Central memory CD8-positive, alpha-beta T cell (primary cell): ENCODE measurements at regions not wholly inside any gene's neighbourhood (a gene's known extent, or its start where the extent isn't known, plus 50 kb on each side); places are given as distances from the start of the nearest gene placed in this dataset.
"Not testable (repeated sequence)": the region's sequence is repeated elsewhere in the genome, so short reads cannot be mapped to it uniquely, and the experiment has no call there.

Source experiments
- ATAC-seq: fragments of 150-1000 bp; cut with Tn5 transposase; replicated peaks from 2 replicates; pipeline ENCODE4 v1.10.0; 2022; ENCODE audit warnings: mild to moderate bottlenecking, moderate FRiP score, moderate number of reproducible peaks; ENCODE audit not compliant: poor library complexity, severe bottlenecking; ENCODE audit errors: extremely low read depth
- DNase-seq, 2 donors: peaks; one replicate each; pipeline ENCODE4 v3.0.0; 2021; ENCODE audit warnings: low spot score in 2 of 2
- H3K27ac Mint-ChIP-seq: one replicate; pipeline ENCODE4 v1.8.0; 2022; ENCODE audit warnings: low read depth, mild to moderate bottlenecking, moderate library complexity, mixed read lengths
- H3K27me3 Mint-ChIP-seq: one replicate; pipeline ENCODE4 v1.8.0; 2022; ENCODE audit warnings: mixed read lengths
- H3K36me3 Mint-ChIP-seq: one replicate; pipeline ENCODE4 v1.8.0; 2022; ENCODE audit warnings: mild to moderate bottlenecking, moderate library complexity, mixed read lengths; ENCODE audit not compliant: insufficient read depth
- H3K4me1 Mint-ChIP-seq: one replicate; pipeline ENCODE4 v1.8.0; 2022; ENCODE audit warnings: mixed read lengths
- H3K4me3 Mint-ChIP-seq: one replicate; pipeline ENCODE4 v1.8.0; 2022; ENCODE audit warnings: mild to moderate bottlenecking, moderate library complexity, mixed read lengths
- H3K9me3 Mint-ChIP-seq: one replicate; pipeline ENCODE4 v1.8.0; 2022; ENCODE audit warnings: mixed read lengths

DNA sequence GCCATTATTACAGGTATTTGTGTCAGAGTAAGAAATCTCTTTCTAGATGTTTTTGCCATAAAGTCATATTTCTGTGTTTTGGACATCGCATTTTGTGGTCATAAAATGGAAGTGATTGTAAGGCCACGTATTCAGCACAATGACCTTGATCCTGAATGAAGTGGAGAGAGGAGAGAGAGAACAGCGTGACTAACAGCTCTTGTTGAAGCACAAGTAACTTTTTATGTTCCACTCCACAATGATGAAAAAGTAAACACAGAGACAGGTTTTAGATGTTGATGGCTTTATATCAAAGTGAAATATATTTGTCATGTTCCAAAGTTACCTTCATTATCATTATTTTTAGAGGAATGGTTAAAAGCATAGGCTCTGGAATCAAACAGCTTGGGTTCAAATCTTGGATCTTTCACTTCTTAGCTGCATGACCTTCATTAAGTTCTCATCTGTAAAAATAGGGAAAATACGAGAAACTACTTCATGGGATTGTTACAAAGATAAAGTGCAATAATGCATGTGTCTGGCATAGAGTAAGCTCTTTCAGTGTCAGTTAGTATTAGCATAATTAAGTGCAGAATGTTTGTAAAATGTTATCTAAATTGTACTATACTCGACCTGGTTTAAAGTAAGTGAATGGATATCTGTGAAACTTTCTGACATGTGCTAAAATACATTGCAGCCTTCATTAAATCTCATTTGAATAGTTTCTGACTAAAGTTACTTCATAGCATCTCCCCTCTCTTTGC, 341.5 kb upstream of the DNAJC19 start:
- H3K9me3 Mint-ChIP-seq, result peaks cover 16% of the 10 kb centered on the region
- H3K4me1 Mint-ChIP-seq, result no peaks in the 10 kb centered on the region
- no peaks in the 10 kb centered on the region for H3K36me3 Mint-ChIP-seq
- DNase-seq (no peak), ATAC-seq (no peak)
- H3K27ac Mint-ChIP-seq, result no peak overlapping the region
- H3K4me3 Mint-ChIP-seq, result no peak overlapping the region
- H3K27me3 Mint-ChIP-seq, result no peaks in the 10 kb centered on the region

GRCh38 chr3:181330257-181330656, 340.7 kb upstream of the DNAJC19 start:
- no peak for DNase-seq
- H3K27me3 Mint-ChIP-seq, result no peaks in the 10 kb centered on the region
- no peaks in the 10 kb centered on the region for H3K36me3 Mint-ChIP-seq
- no peak for ATAC-seq
- peaks cover 12% of the 10 kb centered on the region for H3K9me3 Mint-ChIP-seq
- no peak overlapping the region for H3K4me3 Mint-ChIP-seq
- no peak overlapping the region for H3K27ac Mint-ChIP-seq
- H3K4me1 Mint-ChIP-seq, result no peaks in the 10 kb centered on the region

GRCh38 chr3:181329024-181329423, 339.5 kb upstream of the DNAJC19 start:
- Mint-ChIP-seq H3K9me3 (peaks cover 11% of the 10 kb centered on the region), H3K36me3 (no peaks in the 10 kb centered on the region), H3K4me3 (no peak overlapping the region), H3K4me1 (no peaks in the 10 kb centered on the region), H3K27ac (no peak overlapping the region), H3K27me3 (no peaks in the 10 kb centered on the region)
- no peak for DNase-seq
- ATAC-seq, result no peak

DNA sequence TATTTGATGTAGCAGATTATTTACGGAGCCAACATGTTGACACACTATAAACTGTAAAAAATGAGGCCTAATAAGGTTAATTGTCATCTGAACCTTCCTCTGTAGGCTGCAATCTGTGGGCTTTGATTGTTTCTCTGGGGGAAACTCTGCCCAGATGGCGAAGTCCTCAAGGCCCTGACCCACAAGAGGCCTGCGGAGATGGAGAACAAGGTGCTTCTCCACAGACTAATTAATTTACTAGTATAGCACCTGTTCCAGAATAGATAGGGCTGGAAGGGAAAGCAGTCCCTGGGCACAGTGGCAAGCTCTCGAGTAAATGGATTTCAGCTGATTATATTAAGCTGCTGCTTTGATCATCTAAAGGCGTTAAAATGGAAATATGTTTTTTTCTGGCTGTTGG, 338.8 kb upstream of the DNAJC19 start:
- no peak overlapping the region for H3K27ac Mint-ChIP-seq
- H3K27me3 Mint-ChIP-seq, result no peaks in the 10 kb centered on the region
- H3K9me3 Mint-ChIP-seq, result peaks cover 16% of the 10 kb centered on the region
- H3K4me1 Mint-ChIP-seq, result no peaks in the 10 kb centered on the region
- H3K36me3 Mint-ChIP-seq, result no peaks in the 10 kb centered on the region
- ATAC-seq (no peak), DNase-seq (no peak)
- H3K4me3 Mint-ChIP-seq, result no peak overlapping the region

DNA sequence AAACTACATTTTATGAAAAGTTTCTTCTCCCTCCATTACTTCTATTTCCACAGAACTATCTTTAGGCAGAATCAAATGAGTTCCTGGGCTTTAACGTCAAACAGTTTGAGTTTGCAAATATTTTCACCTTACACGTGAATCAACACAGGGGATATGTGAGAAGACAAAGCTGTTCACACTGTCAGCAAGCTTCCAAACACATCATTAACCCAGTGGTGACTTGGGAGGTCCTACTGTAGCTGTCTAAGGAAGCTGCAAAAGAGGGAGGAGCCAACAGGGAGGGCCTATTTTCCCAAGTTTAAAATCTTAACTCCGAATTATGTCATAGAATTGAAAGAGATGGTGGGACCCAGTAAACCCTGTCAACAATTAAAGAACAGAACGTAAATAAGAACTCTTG, 337.8 kb upstream of the DNAJC19 start:
- ATAC-seq, result no peak
- DNase-seq, result no peak
- H3K9me3 Mint-ChIP-seq, result peaks cover 24% of the 10 kb centered on the region
- H3K4me1 Mint-ChIP-seq, result no peaks in the 10 kb centered on the region
- H3K27ac Mint-ChIP-seq, result no peak overlapping the region
- H3K4me3 Mint-ChIP-seq, result no peak overlapping the region
- no peaks in the 10 kb centered on the region for H3K27me3 Mint-ChIP-seq
- no peaks in the 10 kb centered on the region for H3K36me3 Mint-ChIP-seq

- no peaks in the 10 kb centered on the region for H3K36me3 Mint-ChIP-seq
- no peak for DNase-seq
These were observed 337.2 kb upstream of the DNAJC19 start for GRCh38 chr3:181326637-181327223.

DNA sequence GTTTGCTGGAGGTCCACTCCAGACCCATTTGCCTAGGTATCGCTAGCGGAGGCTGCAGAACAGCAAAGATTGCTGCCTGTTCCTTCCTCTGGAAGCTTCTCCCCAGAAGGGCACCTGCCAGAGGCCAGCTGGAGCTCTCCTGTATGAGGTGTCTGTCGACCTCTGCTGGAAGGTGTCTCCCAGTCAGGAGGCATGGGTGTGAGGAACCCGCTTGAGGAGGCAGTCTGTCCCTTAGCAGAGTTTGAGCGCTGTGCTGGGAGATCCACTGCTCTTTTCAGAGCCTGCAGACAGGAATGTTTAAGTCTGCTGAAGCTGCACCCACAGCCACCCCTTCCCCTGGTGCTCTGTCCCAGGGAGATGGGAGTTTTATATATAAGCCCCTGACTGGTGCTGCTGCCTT, 335.0 kb upstream of the DNAJC19 start:
- H3K4me1 Mint-ChIP-seq, ATAC-seq, H3K36me3 Mint-ChIP-seq, DNase-seq, H3K27me3 Mint-ChIP-seq, H3K27ac Mint-ChIP-seq, H3K4me3 Mint-ChIP-seq: not testable (repeated sequence)
- H3K9me3 Mint-ChIP-seq, result peaks cover 32% of the 10 kb centered on the region

More at GRCh38 chr3:181326637-181327223, 337.2 kb upstream of the DNAJC19 start:
- Mint-ChIP-seq H3K4me1 (no peaks in the 10 kb centered on the region), H3K27me3 (no peaks in the 10 kb centered on the region), H3K9me3 (peaks cover 30% of the 10 kb centered on the region), H3K27ac (no peak overlapping the region), H3K4me3 (no peak overlapping the region)
- no peak for ATAC-seq

GRCh38 chr3:181318321-181318720, 328.8 kb upstream of the DNAJC19 start:
- H3K27ac Mint-ChIP-seq, result no peak overlapping the region
- peaks cover 2% of the 10 kb centered on the region for H3K36me3 Mint-ChIP-seq
- H3K4me1 Mint-ChIP-seq, result no peaks in the 10 kb centered on the region

DNA sequence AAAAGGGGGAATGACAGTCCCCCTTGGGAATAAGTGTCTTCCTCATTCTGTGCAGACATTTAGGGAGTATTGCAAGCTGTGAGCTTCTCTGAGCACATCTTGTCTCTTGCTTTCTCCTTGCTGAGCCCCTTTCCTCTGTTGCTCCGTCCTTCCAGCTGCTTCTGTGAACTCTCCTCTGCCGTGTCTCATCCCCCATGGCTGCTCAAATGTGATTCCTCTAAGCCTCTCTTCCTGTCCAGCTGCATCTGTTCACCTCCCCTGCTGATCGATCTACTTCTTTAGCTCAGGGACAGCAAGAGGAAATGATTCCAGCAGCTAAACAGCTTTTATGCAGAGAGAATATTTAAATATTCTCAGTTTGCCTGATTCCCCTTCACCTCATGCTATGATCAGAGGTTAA, 328.0 kb upstream of the DNAJC19 start:
- peaks cover 2% of the 10 kb centered on the region for H3K36me3 Mint-ChIP-seq
- H3K27me3 Mint-ChIP-seq, result no peaks in the 10 kb centered on the region
- H3K9me3 Mint-ChIP-seq, result peaks cover 10% of the 10 kb centered on the region
- no peaks in the 10 kb centered on the region for H3K4me1 Mint-ChIP-seq
- no peak overlapping the region for H3K4me3 Mint-ChIP-seq
- no peak for ATAC-seq
- H3K27ac Mint-ChIP-seq, result no peak overlapping the region
- no peak for DNase-seq

More at GRCh38 chr3:181318321-181318720, 328.8 kb upstream of the DNAJC19 start:
- H3K27me3 Mint-ChIP-seq, result no peaks in the 10 kb centered on the region
- no peak overlapping the region for H3K4me3 Mint-ChIP-seq
- H3K9me3 Mint-ChIP-seq, result peaks cover 16% of the 10 kb centered on the region
- ATAC-seq, result no peak
- no peak for DNase-seq

DNA sequence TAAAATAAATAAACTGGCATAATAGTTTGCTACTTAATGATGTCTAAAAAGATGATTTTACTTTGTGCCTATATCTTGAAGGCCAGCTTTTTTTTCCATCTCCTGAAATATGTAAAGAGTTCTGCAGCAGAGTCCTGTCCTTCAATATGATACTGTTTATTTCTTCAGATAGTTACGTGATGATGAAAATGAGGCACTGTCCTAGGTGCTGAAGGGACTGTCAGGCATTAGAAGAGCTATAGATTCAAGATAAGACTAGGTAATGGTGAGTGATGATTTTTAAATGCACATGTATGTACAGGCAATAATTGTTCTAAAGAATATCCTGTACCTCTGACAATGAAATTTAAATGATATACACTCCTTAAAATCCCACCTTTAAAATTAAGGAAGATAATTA, 326.9 kb upstream of the DNAJC19 start:
- peaks cover 2% of the 10 kb centered on the region for H3K36me3 Mint-ChIP-seq
- H3K4me3 Mint-ChIP-seq, result no peak overlapping the region
- no peaks in the 10 kb centered on the region for H3K9me3 Mint-ChIP-seq
- ATAC-seq, result no peak
- H3K27me3 Mint-ChIP-seq, result no peaks in the 10 kb centered on the region
- no peak overlapping the region for H3K27ac Mint-ChIP-seq
- H3K4me1 Mint-ChIP-seq, result no peaks in the 10 kb centered on the region
- DNase-seq, result no peak

- H3K9me3 Mint-ChIP-seq, result peaks cover under 1% of the 10 kb centered on the region
- no peaks in the 10 kb centered on the region for H3K4me1 Mint-ChIP-seq
- no peak overlapping the region for H3K27ac Mint-ChIP-seq
- DNase-seq (no peak), ATAC-seq (no peak)
- no peak overlapping the region for H3K4me3 Mint-ChIP-seq
- no peaks in the 10 kb centered on the region for H3K27me3 Mint-ChIP-seq
- H3K36me3 Mint-ChIP-seq, result no peaks in the 10 kb centered on the region
These were observed 323.8 kb upstream of the DNAJC19 start for GRCh38 chr3:181313335-181313734.

- Mint-ChIP-seq H3K4me1 (no peaks in the 10 kb centered on the region), H3K4me3 (no peak overlapping the region), H3K27ac (no peak overlapping the region), H3K9me3 (peaks cover 7% of the 10 kb centered on the region), H3K27me3 (no peaks in the 10 kb centered on the region), H3K36me3 (no peaks in the 10 kb centered on the region)
- DNase-seq (no peak), ATAC-seq (no peak)
These were observed 321.6 kb upstream of the DNAJC19 start for GRCh38 chr3:181311186-181311585.

DNA sequence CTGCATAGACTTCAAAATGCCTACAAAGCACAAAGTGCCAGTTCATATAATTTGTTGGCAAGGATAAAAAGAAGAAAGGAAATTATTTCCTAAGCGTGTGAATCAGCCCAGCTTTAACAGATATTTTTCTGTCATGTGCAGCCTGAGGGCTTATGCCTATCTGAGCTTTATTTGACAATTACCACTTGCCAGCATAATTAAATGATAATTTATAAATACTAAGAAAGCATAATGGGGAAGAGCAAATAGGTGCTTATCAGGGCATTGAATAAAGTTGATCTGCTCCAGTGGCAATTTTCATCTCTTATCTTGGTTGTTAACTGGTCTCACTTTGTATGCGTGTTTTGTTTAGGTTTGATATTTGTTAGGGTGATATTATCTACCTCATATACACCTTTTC, 313.4 kb upstream of the DNAJC19 start:
- no peak for DNase-seq
- Mint-ChIP-seq H3K36me3 (no peaks in the 10 kb centered on the region), H3K27ac (no peak overlapping the region), H3K4me1 (no peaks in the 10 kb centered on the region), H3K9me3 (peaks cover 8% of the 10 kb centered on the region), H3K4me3 (no peak overlapping the region), H3K27me3 (no peaks in the 10 kb centered on the region)
- no peak for ATAC-seq
